GM23338 (cell line): ENCODE measurements at regions not wholly inside any gene's neighbourhood (a gene's known extent, or its start where the extent isn't known, plus 50 kb on each side); places are given as distances from the start of the nearest gene placed in this dataset.

Source experiments
- ATAC-seq: fragments of 200-7000 bp; cut with Tn5 transposase; 3 replicates; pipeline ENCODE4 v1.9.1; 2020
- DNase-seq: peaks from one replicate; pipeline ENCODE4 v3.0.0-alpha.2; 2015; ENCODE audit warnings: low spot score
- H2AFZ ChIP-seq: fragments of 200-600 bp; sonication (generic); 2 replicates; pipeline ENCODE4 v1.8.0; 2016; ENCODE audit warnings: antibody characterized with exemption, mild to moderate bottlenecking, moderate library complexity
- H3F3A ChIP-seq: fragments of 200-600 bp; sonication (generic); replicated peaks from 2 replicates; pipeline ENCODE4 v1.8.0; 2017; ENCODE audit warnings: antibody characterized with exemption, mixed run types, low read depth
- H3K27ac ChIP-seq: fragments of 200-600 bp; sonication (generic); 2 replicates; pipeline ENCODE4 v1.6.1; 2016; ENCODE audit warnings: low read depth
- H3K27me3 ChIP-seq: fragments of 200-600 bp; sonication (generic); 2 replicates; pipeline ENCODE4 v1.8.0; 2016; ENCODE audit warnings: mild to moderate bottlenecking, mixed run types, moderate library complexity; ENCODE audit not compliant: insufficient read depth
- H3K36me3 ChIP-seq: fragments of 200-600 bp; sonication (generic); 2 replicates; pipeline ENCODE4 v1.8.0; 2016; ENCODE audit warnings: mild to moderate bottlenecking; ENCODE audit not compliant: insufficient read depth
- H3K4me1 ChIP-seq: fragments of 200-600 bp; sonication (generic); 2 replicates; pipeline ENCODE4 v1.8.0; 2016; ENCODE audit warnings: mild to moderate bottlenecking, moderate library complexity; ENCODE audit not compliant: insufficient read depth
- H3K4me2 ChIP-seq: fragments of 200-600 bp; sonication (generic); 2 replicates; pipeline ENCODE4 v1.7.1; 2017; ENCODE audit warnings: mixed run types
- H3K4me3 ChIP-seq: fragments of 200-600 bp; sonication (generic); 2 replicates; pipeline ENCODE4 v1.6.1; 2016; ENCODE audit warnings: mixed run types
- H3K79me2 ChIP-seq: fragments of 200-600 bp; sonication (generic); replicated peaks from 2 replicates; pipeline ENCODE4 v1.8.0; 2017; ENCODE audit warnings: mild to moderate bottlenecking; ENCODE audit not compliant: insufficient read depth
- H3K9me2 ChIP-seq: fragments of 200-600 bp; sonication (generic); 2 replicates; pipeline ENCODE4 v1.8.0; 2017; ENCODE audit not compliant: insufficient read depth
- H4K20me1 ChIP-seq: fragments of 200-600 bp; sonication (generic); replicated peaks from 2 replicates; pipeline ENCODE4 v1.8.0; 2017; ENCODE audit warnings: mild to moderate bottlenecking; ENCODE audit not compliant: insufficient read depth
- H3K27ac Mint-ChIP-seq: 2 replicates; pipeline ENCODE4 v1.8.0; 2020; ENCODE audit warnings: inconsistent platforms, mild to moderate bottlenecking, moderate library complexity, mixed read lengths
- H3K27me3 Mint-ChIP-seq: 3 replicates; pipeline ENCODE4 v1.8.0; 2022; ENCODE audit warnings: low read depth, mild to moderate bottlenecking, moderate library complexity, mixed read lengths, inconsistent platforms; ENCODE audit not compliant: insufficient read depth, poor library complexity
- H3K36me3 Mint-ChIP-seq: 3 replicates; pipeline ENCODE4 v1.8.0; 2021; ENCODE audit warnings: low read depth, mild to moderate bottlenecking, inconsistent platforms, moderate library complexity, mixed read lengths
- H3K4me1 Mint-ChIP-seq: 3 replicates; pipeline ENCODE4 v1.8.0; 2020; ENCODE audit warnings: mild to moderate bottlenecking, inconsistent platforms, mixed read lengths
- H3K4me3 Mint-ChIP-seq: 3 replicates; pipeline ENCODE4 v1.8.0; 2021; ENCODE audit warnings: moderate library complexity, mild to moderate bottlenecking, inconsistent platforms, mixed read lengths
- H3K9me3 Mint-ChIP-seq: 3 replicates; pipeline ENCODE4 v1.8.0; 2020; ENCODE audit warnings: moderate library complexity, mild to moderate bottlenecking, inconsistent platforms, mixed read lengths
- CREB1 ChIP-seq: fragments of 250-450 bp; sonication (Bioruptor Pico); IDR thresholded peaks from 2 replicates; pipeline ENCODE4 v1.5.0; 2020; ENCODE audit warnings: low read depth, mild to moderate bottlenecking, moderate library complexity
- CTCF ChIP-seq, 2 experiments: fragments of 200-600 bp in 1 of 2; sonication (generic) in 1 of 2; conservative IDR thresholded peaks; 2 replicates each; pipeline versions ENCODE4 v1.5.1 to v1.6.1; 2016 to 2017; ENCODE audit warnings: antibody characterized with exemption in 2 of 2, low read depth in 2 of 2, mild to moderate bottlenecking in 2 of 2, moderate library complexity in 1 of 2
- ETS1 ChIP-seq: IDR thresholded peaks from 2 replicates; pipeline ENCODE4 v1.6.1; 2016; ENCODE audit warnings: antibody characterized with exemption
- EZH2 ChIP-seq: fragments of 200-600 bp; sonication (generic); IDR thresholded peaks from one replicate; pipeline ENCODE4 v1.8.0; 2017; ENCODE audit warnings: antibody characterized with exemption, mild to moderate bottlenecking, low read depth; ENCODE audit not compliant: unreplicated experiment
- EZH2phosphoT487 ChIP-seq: fragments of 200-600 bp; sonication (generic); IDR thresholded peaks from one replicate; pipeline ENCODE4 v1.8.1; 2018; ENCODE audit warnings: antibody characterized with exemption; ENCODE audit not compliant: unreplicated experiment
- REST ChIP-seq: IDR thresholded peaks from one replicate; pipeline ENCODE4 v1.6.1; 2018; ENCODE audit warnings: antibody characterized with exemption; ENCODE audit not compliant: unreplicated experiment
- ZNF114 ChIP-seq: fragments of 250-450 bp; sonication (Bioruptor Pico); IDR thresholded peaks from 2 replicates; pipeline ENCODE4 v1.5.0; 2020; ENCODE audit warnings: mild to moderate bottlenecking, moderate library complexity
- ZNF331 ChIP-seq: fragments of 250-450 bp; sonication (Bioruptor Pico); IDR thresholded peaks from 2 replicates; pipeline ENCODE4 v1.5.0; 2020; ENCODE audit warnings: low read depth, mild to moderate bottlenecking, moderate library complexity
- ZNF462 ChIP-seq: fragments of 250-450 bp; sonication (Bioruptor Pico); IDR thresholded peaks from 2 replicates; pipeline ENCODE4 v1.5.0; 2020; ENCODE audit warnings: mild to moderate bottlenecking, moderate library complexity

GRCh38 chr22:22322792-22323191, 78.2 kb downstream of the VPREB1 start (continued):
- TF ChIP-seq ETS1: no peak
- TF ChIP-seq ZNF331 (CRISPR knock-in tag): no peak
- no peak for TF ChIP-seq CTCF (conservative IDR thresholded peaks at IDR 0.05; ENCODE audit: low read depth in 2 of 2)
- TF ChIP-seq EZH2: no peak

- Histone ChIP-seq H3K4me2 (no peak overlapping the region), H3K27me3 (peaks cover 100% of the 10 kb centered on the region), H3F3A (no peaks in the 10 kb centered on the region), H3K36me3 (no peaks in the 10 kb centered on the region), H3K4me1 (no peaks in the 10 kb centered on the region), H3K79me2 (no peaks in the 10 kb centered on the region), H4K20me1 (peaks cover 10% of the 10 kb centered on the region; the same call in 1 of the 2 replicates), H3K27ac (no peak overlapping the region), H3K4me3 (no peak overlapping the region), H3K9me2 (no peaks in the 10 kb centered on the region), H2AFZ (no peak overlapping the region)
- Mint-ChIP-seq H3K4me3 (no peak overlapping the region), H3K27ac (no peak overlapping the region), H3K9me3 (peaks cover under 1% of the 10 kb centered on the region; the same call in 2 of the 3 replicates), H3K27me3 (peaks cover 95% of the 10 kb centered on the region), H3K4me1 (no peaks in the 10 kb centered on the region), H3K36me3 (no peaks in the 10 kb centered on the region)
- DNase-seq (no peak), ATAC-seq (no peak)
- no peak for TF ChIP-seq EZH2phosphoT487
- no peak for TF ChIP-seq ZNF114 (CRISPR knock-in tag)
- no peak for TF ChIP-seq ZNF331 (CRISPR knock-in tag)
- TF ChIP-seq REST: no peak
- no peak for TF ChIP-seq ZNF462
- TF ChIP-seq CREB1 (CRISPR knock-in tag): no peak
- TF ChIP-seq CTCF (conservative IDR thresholded peaks at IDR 0.05; ENCODE audit: low read depth in 2 of 2): no peak
Measured at GRCh38 chr22:22327723-22328122, 83.1 kb downstream of the VPREB1 start.
